HL-60 (cell line): ENCODE measurements at regions not wholly inside any gene's neighbourhood (a gene's known extent, or its start where the extent isn't known, plus 50 kb on each side); places are given as distances from the start of the nearest gene placed in this dataset.
"Not testable (repeated sequence)": the region's sequence is repeated elsewhere in the genome, so short reads cannot be mapped to it uniquely, and the experiment has no call there.

Experiments
- DNase-seq, 2 experiments: peaks; one replicate each; pipeline ENCODE4 v3.0.0-alpha.2; 2010 to 2020; ENCODE audit warnings: low read depth in 1 of 2, low spot score in 1 of 2
- H3K27ac ChIP-seq: fragments of 250-450 bp; sonication (Bioruptor Pico); replicated peaks from 2 replicates; pipeline ENCODE4 v1.5.1; 2020; ENCODE audit warnings: mild to moderate bottlenecking, moderate library complexity
- H3K27me3 ChIP-seq: fragments of 250-450 bp; sonication (Bioruptor Pico); 2 replicates; pipeline ENCODE4 v1.5.1; 2021; ENCODE audit warnings: mild to moderate bottlenecking, moderate library complexity; ENCODE audit not compliant: insufficient read depth, poor library complexity, severe bottlenecking
- H3K4me3 ChIP-seq: replicated peaks from 2 replicates; pipeline ENCODE4 v1.5.1; 2011; ENCODE audit warnings: mild to moderate bottlenecking, control low read depth, low read length; ENCODE audit not compliant: insufficient read depth
- SPI1 ChIP-seq: IDR thresholded peaks from 2 replicates; pipeline ENCODE4 v1.6.1; 2012; ENCODE audit warnings: low read depth, mild to moderate bottlenecking, borderline replicate concordance

- H3K27ac ChIP-seq, H3K4me3 ChIP-seq, DNase-seq, H3K27me3 ChIP-seq: not testable (repeated sequence)
Measured at GRCh38 chr1:146640671-146641070, 297.5 kb upstream of the NBPF12 start.

- H3K27ac ChIP-seq, DNase-seq, H3K4me3 ChIP-seq, H3K27me3 ChIP-seq: not testable (repeated sequence)
Measured at GRCh38 chr1:146630302-146630701, 307.8 kb upstream of the NBPF12 start.

- TF ChIP-seq SPI1: peak; percentile 78
- H3K27ac ChIP-seq, H3K27me3 ChIP-seq, H3K4me3 ChIP-seq: not testable (repeated sequence)
- peak in 1 of 2 experiments; percentile 25 for DNase-seq
Measured at GRCh38 chr1:146618582-146618981, 319.5 kb upstream of the NBPF12 start.

- DNase-seq, H3K27ac ChIP-seq, H3K4me3 ChIP-seq, H3K27me3 ChIP-seq: not testable (repeated sequence)
Measured at GRCh38 chr1:146604681-146605080, 333.4 kb upstream of the NBPF12 start.

- H3K27me3 ChIP-seq, H3K27ac ChIP-seq, DNase-seq, H3K4me3 ChIP-seq: not testable (repeated sequence)
Measured at GRCh38 chr1:146600720-146601307, 337.3 kb upstream of the NBPF12 start.

GRCh38 chr1:146599906-146600305 lies 338.2 kb upstream of the NBPF12 start:
- not testable (repeated sequence) for H3K4me3 ChIP-seq, H3K27ac ChIP-seq, DNase-seq, H3K27me3 ChIP-seq

- H3K4me3 ChIP-seq, H3K27ac ChIP-seq, H3K27me3 ChIP-seq, DNase-seq: not testable (repeated sequence)
Measured at GRCh38 chr1:146581229-146581628, 352.4 kb upstream of the NOTCH2NLA start.

- not testable (repeated sequence) for H3K27me3 ChIP-seq, H3K4me3 ChIP-seq, DNase-seq, H3K27ac ChIP-seq
Measured at GRCh38 chr1:146567541-146567940, 338.7 kb upstream of the NOTCH2NLA start.

- not testable (repeated sequence) for H3K27me3 ChIP-seq, H3K4me3 ChIP-seq, H3K27ac ChIP-seq, DNase-seq
Measured at GRCh38 chr1:146558032-146558431, 329.2 kb upstream of the NOTCH2NLA start.

GRCh38 chr1:146556405-146556804 lies 327.6 kb upstream of the NOTCH2NLA start:
- not testable (repeated sequence) for H3K4me3 ChIP-seq, H3K27me3 ChIP-seq, DNase-seq, H3K27ac ChIP-seq

GRCh38 chr1:146552414-146552813 lies 323.6 kb upstream of the NOTCH2NLA start:
- H3K27me3 ChIP-seq: not testable (repeated sequence)

GRCh38 chr1:146548684-146549083 lies 319.9 kb upstream of the NOTCH2NLA start:
- not testable (repeated sequence) for H3K27ac ChIP-seq, H3K27me3 ChIP-seq, DNase-seq, H3K4me3 ChIP-seq

More at GRCh38 chr1:146552414-146552813, 323.6 kb upstream of the NOTCH2NLA start:
- DNase-seq, H3K4me3 ChIP-seq, H3K27ac ChIP-seq: not testable (repeated sequence)

GRCh38 chr1:146546189-146546588 lies 317.4 kb upstream of the NOTCH2NLA start:
- not testable (repeated sequence) for H3K4me3 ChIP-seq, DNase-seq, H3K27me3 ChIP-seq, H3K27ac ChIP-seq

GRCh38 chr1:146537775-146538373 lies 309.1 kb upstream of the NOTCH2NLA start:
- not testable (repeated sequence) for H3K27me3 ChIP-seq, H3K4me3 ChIP-seq, DNase-seq, H3K27ac ChIP-seq

GRCh38 chr1:146536028-146536427 lies 307.2 kb upstream of the NOTCH2NLA start:
- H3K27ac ChIP-seq, H3K27me3 ChIP-seq, H3K4me3 ChIP-seq, DNase-seq: not testable (repeated sequence)
